ENCODE measurements at regions not wholly inside any gene's neighbourhood (a gene's known extent, or its start where the extent isn't known, plus 50 kb on each side); places are given as distances from the start of the nearest gene placed in this dataset.

DNA sequence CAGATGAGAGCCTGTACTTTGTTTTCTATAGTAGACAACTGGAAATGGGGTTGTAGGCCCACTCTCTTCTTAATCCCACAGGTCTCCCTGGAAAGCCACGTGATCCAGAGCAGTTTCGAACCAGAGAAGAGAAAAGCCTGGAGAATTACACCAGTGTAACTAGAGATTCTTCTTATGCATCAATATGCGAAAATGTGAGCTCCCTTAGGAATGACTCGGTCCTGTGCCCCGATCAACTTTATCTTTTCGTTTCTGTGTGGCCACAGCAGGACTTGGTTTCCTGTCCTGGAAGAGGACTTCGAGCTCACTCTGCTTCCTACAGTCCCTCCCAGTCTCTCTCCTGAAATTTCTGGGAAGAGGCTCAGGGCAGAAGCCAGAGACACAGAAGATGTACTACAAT lies 73.8 kb upstream of the TPM1 start:
- CTCF ChIA-PET: interaction anchor here (0.9 kb wide), 1 partner anchor 177 kb away, joined by 3 read pairs; no protein-coding TSS in a partner anchor
- DNase-seq (ENCODE audit: low spot score) (no peak), ATAC-seq (0 out of 2 replicates have a peak, but pooled peaks have one; percentile 22)
- no peaks in the 10 kb centered on the region for H3K9me3 Mint-ChIP-seq
- H3K27me3 Mint-ChIP-seq (ENCODE audit: low read depth): no peaks in the 10 kb centered on the region
- H3K4me3 Mint-ChIP-seq: no peak overlapping the region
- peaks cover 24% of the 10 kb centered on the region for H3K4me1 Mint-ChIP-seq
- H3K36me3 Mint-ChIP-seq: no peaks in the 10 kb centered on the region
- TF ChIP-seq, protein P1, sequence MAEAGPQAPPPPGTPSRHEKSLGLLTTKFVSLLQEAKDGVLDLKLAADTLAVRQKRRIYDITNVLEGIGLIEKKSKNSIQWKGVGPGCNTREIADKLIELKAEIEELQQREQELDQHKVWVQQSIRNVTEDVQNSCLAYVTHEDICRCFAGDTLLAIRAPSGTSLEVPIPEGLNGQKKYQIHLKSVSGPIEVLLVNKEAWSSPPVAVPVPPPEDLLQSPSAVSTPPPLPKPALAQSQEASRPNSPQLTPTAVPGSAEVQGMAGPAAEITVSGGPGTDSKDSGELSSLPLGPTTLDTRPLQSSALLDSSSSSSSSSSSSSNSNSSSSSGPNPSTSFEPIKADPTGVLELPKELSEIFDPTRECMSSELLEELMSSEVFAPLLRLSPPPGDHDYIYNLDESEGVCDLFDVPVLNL (CRISPR knock-in tag; IDR thresholded peaks at IDR 0.05; ENCODE audit: borderline replicate concordance, low read depth): no peak
- TF ChIP-seq ZNF219 (CRISPR knock-in tag; IDR thresholded peaks at IDR 0.05; ENCODE audit: borderline replicate concordance) (no peak), GTF2I (CRISPR knock-in tag; conservative IDR thresholded peaks at IDR 0.05) (no peak), GABPB1 (CRISPR knock-in tag; IDR thresholded peaks at IDR 0.05) (no peak), HMGA2 (CRISPR knock-in tag; IDR thresholded peaks at IDR 0.05) (no peak), ETV6 (CRISPR knock-in tag; IDR thresholded peaks at IDR 0.05) (no peak), ZNF232 (CRISPR knock-in tag; IDR thresholded peaks at IDR 0.05) (no peak), NFYB (CRISPR knock-in tag; conservative IDR thresholded peaks at IDR 0.05; ENCODE audit: low read depth) (no peak), CREM (CRISPR knock-in tag; IDR thresholded peaks at IDR 0.05) (no peak), ZBTB21 (CRISPR knock-in tag; IDR thresholded peaks at IDR 0.05; ENCODE audit: borderline replicate concordance) (no peak), MXD4 (CRISPR knock-in tag; IDR thresholded peaks at IDR 0.05; ENCODE audit: borderline replicate concordance) (no peak)
- TF ChIP-seq, protein P2, sequence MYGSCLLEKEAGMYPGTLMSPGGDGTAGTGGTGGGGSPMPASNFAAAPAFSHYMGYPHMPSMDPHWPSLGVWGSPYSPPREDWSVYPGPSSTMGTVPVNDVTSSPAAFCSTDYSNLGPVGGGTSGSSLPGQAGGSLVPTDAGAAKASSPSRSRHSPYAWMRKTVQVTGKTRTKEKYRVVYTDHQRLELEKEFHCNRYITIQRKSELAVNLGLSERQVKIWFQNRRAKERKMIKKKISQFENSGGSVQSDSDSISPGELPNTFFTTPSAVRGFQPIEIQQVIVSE (CRISPR knock-in tag; IDR thresholded peaks at IDR 0.05; ENCODE audit: borderline replicate concordance): no peak
- TF ChIP-seq, protein P3, sequence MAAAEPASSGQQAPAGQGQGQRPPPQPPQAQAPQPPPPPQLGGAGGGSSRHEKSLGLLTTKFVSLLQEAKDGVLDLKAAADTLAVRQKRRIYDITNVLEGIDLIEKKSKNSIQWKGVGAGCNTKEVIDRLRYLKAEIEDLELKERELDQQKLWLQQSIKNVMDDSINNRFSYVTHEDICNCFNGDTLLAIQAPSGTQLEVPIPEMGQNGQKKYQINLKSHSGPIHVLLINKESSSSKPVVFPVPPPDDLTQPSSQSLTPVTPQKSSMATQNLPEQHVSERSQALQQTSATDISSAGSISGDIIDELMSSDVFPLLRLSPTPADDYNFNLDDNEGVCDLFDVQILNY (CRISPR knock-in tag; IDR thresholded peaks at IDR 0.05): no peak
- TF ChIP-seq, protein P4, sequence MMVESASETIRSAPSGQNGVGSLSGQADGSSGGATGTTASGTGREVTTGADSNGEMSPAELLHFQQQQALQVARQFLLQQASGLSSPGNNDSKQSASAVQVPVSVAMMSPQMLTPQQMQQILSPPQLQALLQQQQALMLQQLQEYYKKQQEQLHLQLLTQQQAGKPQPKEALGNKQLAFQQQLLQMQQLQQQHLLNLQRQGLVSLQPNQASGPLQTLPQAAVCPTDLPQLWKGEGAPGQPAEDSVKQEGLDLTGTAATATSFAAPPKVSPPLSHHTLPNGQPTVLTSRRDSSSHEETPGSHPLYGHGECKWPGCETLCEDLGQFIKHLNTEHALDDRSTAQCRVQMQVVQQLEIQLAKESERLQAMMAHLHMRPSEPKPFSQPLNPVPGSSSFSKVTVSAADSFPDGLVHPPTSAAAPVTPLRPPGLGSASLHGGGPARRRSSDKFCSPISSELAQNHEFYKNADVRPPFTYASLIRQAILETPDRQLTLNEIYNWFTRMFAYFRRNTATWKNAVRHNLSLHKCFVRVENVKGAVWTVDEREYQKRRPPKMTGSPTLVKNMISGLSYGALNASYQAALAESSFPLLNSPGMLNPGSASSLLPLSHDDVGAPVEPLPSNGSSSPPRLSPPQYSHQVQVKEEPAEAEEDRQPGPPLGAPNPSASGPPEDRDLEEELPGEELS (CRISPR knock-in tag; IDR thresholded peaks at IDR 0.05): no peak
- TF ChIP-seq, protein P5, sequence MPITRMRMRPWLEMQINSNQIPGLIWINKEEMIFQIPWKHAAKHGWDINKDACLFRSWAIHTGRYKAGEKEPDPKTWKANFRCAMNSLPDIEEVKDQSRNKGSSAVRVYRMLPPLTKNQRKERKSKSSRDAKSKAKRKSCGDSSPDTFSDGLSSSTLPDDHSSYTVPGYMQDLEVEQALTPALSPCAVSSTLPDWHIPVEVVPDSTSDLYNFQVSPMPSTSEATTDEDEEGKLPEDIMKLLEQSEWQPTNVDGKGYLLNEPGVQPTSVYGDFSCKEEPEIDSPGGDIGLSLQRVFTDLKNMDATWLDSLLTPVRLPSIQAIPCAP (CRISPR knock-in tag; IDR thresholded peaks at IDR 0.05): no peak
- TF ChIP-seq, protein P6, sequence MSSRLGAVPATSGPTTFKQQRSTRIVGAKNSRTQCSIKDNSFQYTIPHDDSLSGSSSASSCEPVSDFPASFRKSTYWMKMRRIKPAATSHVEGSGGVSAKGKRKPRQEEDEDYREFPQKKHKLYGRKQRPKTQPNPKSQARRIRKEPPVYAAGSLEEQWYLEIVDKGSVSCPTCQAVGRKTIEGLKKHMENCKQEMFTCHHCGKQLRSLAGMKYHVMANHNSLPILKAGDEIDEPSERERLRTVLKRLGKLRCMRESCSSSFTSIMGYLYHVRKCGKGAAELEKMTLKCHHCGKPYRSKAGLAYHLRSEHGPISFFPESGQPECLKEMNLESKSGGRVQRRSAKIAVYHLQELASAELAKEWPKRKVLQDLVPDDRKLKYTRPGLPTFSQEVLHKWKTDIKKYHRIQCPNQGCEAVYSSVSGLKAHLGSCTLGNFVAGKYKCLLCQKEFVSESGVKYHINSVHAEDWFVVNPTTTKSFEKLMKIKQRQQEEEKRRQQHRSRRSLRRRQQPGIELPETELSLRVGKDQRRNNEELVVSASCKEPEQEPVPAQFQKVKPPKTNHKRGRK (CRISPR knock-in tag; IDR thresholded peaks at IDR 0.05; ENCODE audit: borderline replicate concordance): no peak
- TF ChIP-seq, protein P7, sequence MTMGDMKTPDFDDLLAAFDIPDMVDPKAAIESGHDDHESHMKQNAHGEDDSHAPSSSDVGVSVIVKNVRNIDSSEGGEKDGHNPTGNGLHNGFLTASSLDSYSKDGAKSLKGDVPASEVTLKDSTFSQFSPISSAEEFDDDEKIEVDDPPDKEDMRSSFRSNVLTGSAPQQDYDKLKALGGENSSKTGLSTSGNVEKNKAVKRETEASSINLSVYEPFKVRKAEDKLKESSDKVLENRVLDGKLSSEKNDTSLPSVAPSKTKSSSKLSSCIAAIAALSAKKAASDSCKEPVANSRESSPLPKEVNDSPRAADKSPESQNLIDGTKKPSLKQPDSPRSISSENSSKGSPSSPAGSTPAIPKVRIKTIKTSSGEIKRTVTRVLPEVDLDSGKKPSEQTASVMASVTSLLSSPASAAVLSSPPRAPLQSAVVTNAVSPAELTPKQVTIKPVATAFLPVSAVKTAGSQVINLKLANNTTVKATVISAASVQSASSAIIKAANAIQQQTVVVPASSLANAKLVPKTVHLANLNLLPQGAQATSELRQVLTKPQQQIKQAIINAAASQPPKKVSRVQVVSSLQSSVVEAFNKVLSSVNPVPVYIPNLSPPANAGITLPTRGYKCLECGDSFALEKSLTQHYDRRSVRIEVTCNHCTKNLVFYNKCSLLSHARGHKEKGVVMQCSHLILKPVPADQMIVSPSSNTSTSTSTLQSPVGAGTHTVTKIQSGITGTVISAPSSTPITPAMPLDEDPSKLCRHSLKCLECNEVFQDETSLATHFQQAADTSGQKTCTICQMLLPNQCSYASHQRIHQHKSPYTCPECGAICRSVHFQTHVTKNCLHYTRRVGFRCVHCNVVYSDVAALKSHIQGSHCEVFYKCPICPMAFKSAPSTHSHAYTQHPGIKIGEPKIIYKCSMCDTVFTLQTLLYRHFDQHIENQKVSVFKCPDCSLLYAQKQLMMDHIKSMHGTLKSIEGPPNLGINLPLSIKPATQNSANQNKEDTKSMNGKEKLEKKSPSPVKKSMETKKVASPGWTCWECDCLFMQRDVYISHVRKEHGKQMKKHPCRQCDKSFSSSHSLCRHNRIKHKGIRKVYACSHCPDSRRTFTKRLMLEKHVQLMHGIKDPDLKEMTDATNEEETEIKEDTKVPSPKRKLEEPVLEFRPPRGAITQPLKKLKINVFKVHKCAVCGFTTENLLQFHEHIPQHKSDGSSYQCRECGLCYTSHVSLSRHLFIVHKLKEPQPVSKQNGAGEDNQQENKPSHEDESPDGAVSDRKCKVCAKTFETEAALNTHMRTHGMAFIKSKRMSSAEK (CRISPR knock-in tag; IDR thresholded peaks at IDR 0.05; ENCODE audit: borderline replicate concordance): no peak
- TF ChIP-seq, protein P8, sequence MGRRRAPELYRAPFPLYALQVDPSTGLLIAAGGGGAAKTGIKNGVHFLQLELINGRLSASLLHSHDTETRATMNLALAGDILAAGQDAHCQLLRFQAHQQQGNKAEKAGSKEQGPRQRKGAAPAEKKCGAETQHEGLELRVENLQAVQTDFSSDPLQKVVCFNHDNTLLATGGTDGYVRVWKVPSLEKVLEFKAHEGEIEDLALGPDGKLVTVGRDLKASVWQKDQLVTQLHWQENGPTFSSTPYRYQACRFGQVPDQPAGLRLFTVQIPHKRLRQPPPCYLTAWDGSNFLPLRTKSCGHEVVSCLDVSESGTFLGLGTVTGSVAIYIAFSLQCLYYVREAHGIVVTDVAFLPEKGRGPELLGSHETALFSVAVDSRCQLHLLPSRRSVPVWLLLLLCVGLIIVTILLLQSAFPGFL (CRISPR knock-in tag; IDR thresholded peaks at IDR 0.05; ENCODE audit: borderline replicate concordance): no peak
- TF ChIP-seq, protein P9, sequence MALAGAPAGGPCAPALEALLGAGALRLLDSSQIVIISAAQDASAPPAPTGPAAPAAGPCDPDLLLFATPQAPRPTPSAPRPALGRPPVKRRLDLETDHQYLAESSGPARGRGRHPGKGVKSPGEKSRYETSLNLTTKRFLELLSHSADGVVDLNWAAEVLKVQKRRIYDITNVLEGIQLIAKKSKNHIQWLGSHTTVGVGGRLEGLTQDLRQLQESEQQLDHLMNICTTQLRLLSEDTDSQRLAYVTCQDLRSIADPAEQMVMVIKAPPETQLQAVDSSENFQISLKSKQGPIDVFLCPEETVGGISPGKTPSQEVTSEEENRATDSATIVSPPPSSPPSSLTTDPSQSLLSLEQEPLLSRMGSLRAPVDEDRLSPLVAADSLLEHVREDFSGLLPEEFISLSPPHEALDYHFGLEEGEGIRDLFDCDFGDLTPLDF (CRISPR knock-in tag; IDR thresholded peaks at IDR 0.05): no peak
- POLR2A ChIA-PET: no interaction called here
- no peak overlapping the region for H3K27ac Mint-ChIP-seq
